ENCODE measurements at regions not wholly inside any gene's neighbourhood (a gene's known extent, or its start where the extent isn't known, plus 50 kb on each side); places are given as distances from the start of the nearest gene placed in this dataset.
A peak's percentile ranks its signal among the peaks of the same experiment; 100 is the strongest.

GRCh38 chr15:70486451-70487386 is 276.6 kb downstream of the UACA start:
- peaks cover 34% of the 10 kb centered on the region for H3K4me1 Mint-ChIP-seq
- ATAC-seq (ENCODE audit: low read depth), result peak; percentile 88
- H3K36me3 Mint-ChIP-seq, result no peaks in the 10 kb centered on the region
- peak in 1 of 2 donors; percentile 51 for DNase-seq (ENCODE audit: low spot score in 2 of 2)
- no peak overlapping the region for H3K4me3 Mint-ChIP-seq
- H3K27ac Mint-ChIP-seq, result no peak overlapping the region
- H3K27me3 Mint-ChIP-seq, result peaks cover 1% of the 10 kb centered on the region
- H3K9me3 Mint-ChIP-seq, result no peaks in the 10 kb centered on the region

GRCh38 chr15:70486012-70486411 is 277.3 kb downstream of the UACA start:
- H3K36me3 Mint-ChIP-seq, result no peaks in the 10 kb centered on the region
- DNase-seq (ENCODE audit: low spot score in 2 of 2), result no peak
- no peak overlapping the region for H3K27ac Mint-ChIP-seq
- no peak overlapping the region for H3K4me3 Mint-ChIP-seq
- no peaks in the 10 kb centered on the region for H3K9me3 Mint-ChIP-seq
- no peak for ATAC-seq (ENCODE audit: low read depth)
- peaks cover 27% of the 10 kb centered on the region for H3K4me1 Mint-ChIP-seq
- H3K27me3 Mint-ChIP-seq, result peaks cover 1% of the 10 kb centered on the region

- peaks cover 28% of the 10 kb centered on the region for H3K4me1 Mint-ChIP-seq
- H3K4me3 Mint-ChIP-seq, result no peak overlapping the region
- H3K9me3 Mint-ChIP-seq, result no peaks in the 10 kb centered on the region
- no peak overlapping the region for H3K27ac Mint-ChIP-seq
- H3K27me3 Mint-ChIP-seq, result peaks cover under 1% of the 10 kb centered on the region
- no peak for DNase-seq (ENCODE audit: low spot score in 2 of 2)
- ATAC-seq (ENCODE audit: low read depth), result no peak
- no peaks in the 10 kb centered on the region for H3K36me3 Mint-ChIP-seq
These were observed 278.4 kb downstream of the UACA start for GRCh38 chr15:70484993-70485392.

- no peak for ATAC-seq (ENCODE audit: low read depth)
- Mint-ChIP-seq H3K27ac (no peak overlapping the region), H3K9me3 (no peaks in the 10 kb centered on the region), H3K27me3 (no peaks in the 10 kb centered on the region), H3K4me1 (peaks cover 37% of the 10 kb centered on the region), H3K36me3 (peaks cover 2% of the 10 kb centered on the region), H3K4me3 (no peak overlapping the region)
- no peak for DNase-seq (ENCODE audit: low spot score in 2 of 2)
These were observed 279.8 kb downstream of the UACA start for GRCh38 chr15:70483513-70483912.

- H3K27ac Mint-ChIP-seq, result no peak overlapping the region
- DNase-seq (ENCODE audit: low spot score in 2 of 2) (no peak), ATAC-seq (ENCODE audit: low read depth) (no peak)
- no peak overlapping the region for H3K4me3 Mint-ChIP-seq
- no peaks in the 10 kb centered on the region for H3K27me3 Mint-ChIP-seq
- H3K36me3 Mint-ChIP-seq, result peaks cover 2% of the 10 kb centered on the region
- H3K9me3 Mint-ChIP-seq, result no peaks in the 10 kb centered on the region
- peaks cover 24% of the 10 kb centered on the region for H3K4me1 Mint-ChIP-seq
These were observed 283.0 kb downstream of the UACA start for GRCh38 chr15:70480196-70480856.

- no peaks in the 10 kb centered on the region for H3K27me3 Mint-ChIP-seq
- H3K27ac Mint-ChIP-seq, result no peak overlapping the region
- peak overlapping the region; percentile 41 for H3K4me3 Mint-ChIP-seq
These were observed 283.6 kb downstream of the UACA start for GRCh38 chr15:70479785-70480184.

GRCh38 chr15:70479056-70479455 is 284.3 kb downstream of the UACA start:
- ATAC-seq (ENCODE audit: low read depth), result no peak
- peak overlapping the region; percentile 76 for H3K27ac Mint-ChIP-seq
- no peak overlapping the region for H3K4me3 Mint-ChIP-seq
- no peaks in the 10 kb centered on the region for H3K27me3 Mint-ChIP-seq
- no peaks in the 10 kb centered on the region for H3K9me3 Mint-ChIP-seq
- DNase-seq (ENCODE audit: low spot score in 2 of 2), result no peak
- peaks cover 2% of the 10 kb centered on the region for H3K36me3 Mint-ChIP-seq
- peaks cover 26% of the 10 kb centered on the region for H3K4me1 Mint-ChIP-seq

More at GRCh38 chr15:70479785-70480184, 283.6 kb downstream of the UACA start:
- DNase-seq (ENCODE audit: low spot score in 2 of 2), result no peak
- Mint-ChIP-seq H3K9me3 (no peaks in the 10 kb centered on the region), H3K4me1 (peaks cover 26% of the 10 kb centered on the region), H3K36me3 (peaks cover 2% of the 10 kb centered on the region)
- peak; percentile 64 for ATAC-seq (ENCODE audit: low read depth)

GRCh38 chr15:70478251-70478990 is 284.9 kb downstream of the UACA start:
- Mint-ChIP-seq H3K4me3 (peak overlapping the region; percentile 2), H3K27ac (peak overlapping the region; percentile 76), H3K36me3 (peaks cover 2% of the 10 kb centered on the region), H3K9me3 (no peaks in the 10 kb centered on the region), H3K27me3 (no peaks in the 10 kb centered on the region), H3K4me1 (peaks cover 26% of the 10 kb centered on the region)
- DNase-seq (ENCODE audit: low spot score in 2 of 2) (peak; percentile 36 to 40), ATAC-seq (ENCODE audit: low read depth) (peak; percentile 86)

- Mint-ChIP-seq H3K27ac (no peak overlapping the region), H3K4me3 (no peak overlapping the region), H3K36me3 (peaks cover 2% of the 10 kb centered on the region), H3K27me3 (no peaks in the 10 kb centered on the region), H3K4me1 (peaks cover 26% of the 10 kb centered on the region), H3K9me3 (no peaks in the 10 kb centered on the region)
- ATAC-seq (ENCODE audit: low read depth) (no peak), DNase-seq (ENCODE audit: low spot score in 2 of 2) (no peak)
These were observed 285.6 kb downstream of the UACA start for GRCh38 chr15:70477750-70478250.

GRCh38 chr15:70476441-70476840 is 286.9 kb downstream of the UACA start:
- no peak overlapping the region for H3K4me3 Mint-ChIP-seq
- H3K4me1 Mint-ChIP-seq, result peaks cover 26% of the 10 kb centered on the region
- no peaks in the 10 kb centered on the region for H3K27me3 Mint-ChIP-seq
- peaks cover 2% of the 10 kb centered on the region for H3K36me3 Mint-ChIP-seq
- ATAC-seq (ENCODE audit: low read depth) (no peak), DNase-seq (ENCODE audit: low spot score in 2 of 2) (no peak)
- no peaks in the 10 kb centered on the region for H3K9me3 Mint-ChIP-seq
- no peak overlapping the region for H3K27ac Mint-ChIP-seq

- ATAC-seq (ENCODE audit: low read depth) (no peak), DNase-seq (ENCODE audit: low spot score in 2 of 2) (no peak)
- peaks cover 26% of the 10 kb centered on the region for H3K4me1 Mint-ChIP-seq
- H3K27ac Mint-ChIP-seq, result peak overlapping the region; percentile 17
- H3K9me3 Mint-ChIP-seq, result no peaks in the 10 kb centered on the region
- peaks cover 2% of the 10 kb centered on the region for H3K36me3 Mint-ChIP-seq
- no peaks in the 10 kb centered on the region for H3K27me3 Mint-ChIP-seq
- no peak overlapping the region for H3K4me3 Mint-ChIP-seq
These were observed 287.4 kb downstream of the UACA start for GRCh38 chr15:70475921-70476320.

- H3K27ac Mint-ChIP-seq, result peak overlapping the region; percentile 17
- no peaks in the 10 kb centered on the region for H3K9me3 Mint-ChIP-seq
- peaks cover 26% of the 10 kb centered on the region for H3K4me1 Mint-ChIP-seq
- ATAC-seq (ENCODE audit: low read depth) (peak; percentile 7), DNase-seq (ENCODE audit: low spot score in 2 of 2) (no peak)
- peaks cover 2% of the 10 kb centered on the region for H3K36me3 Mint-ChIP-seq
- H3K4me3 Mint-ChIP-seq, result peak overlapping the region; percentile 71
- no peaks in the 10 kb centered on the region for H3K27me3 Mint-ChIP-seq
These were observed 288.0 kb downstream of the UACA start for GRCh38 chr15:70475407-70475781.

GRCh38 chr15:70474471-70475406 is 288.6 kb downstream of the UACA start:
- ATAC-seq (ENCODE audit: low read depth) (peak; percentile 24), DNase-seq (ENCODE audit: low spot score in 2 of 2) (no peak)
- peaks cover 2% of the 10 kb centered on the region for H3K36me3 Mint-ChIP-seq
- no peaks in the 10 kb centered on the region for H3K27me3 Mint-ChIP-seq
- H3K27ac Mint-ChIP-seq, result peak overlapping the region; percentile 17
- peaks cover 20% of the 10 kb centered on the region for H3K4me1 Mint-ChIP-seq
- H3K4me3 Mint-ChIP-seq, result peak overlapping the region; percentile 71
- no peaks in the 10 kb centered on the region for H3K9me3 Mint-ChIP-seq
